ENCODE measurements at regions not wholly inside any gene's neighbourhood (a gene's known extent, or its start where the extent isn't known, plus 50 kb on each side); places are given as distances from the start of the nearest gene placed in this dataset.

DNA sequence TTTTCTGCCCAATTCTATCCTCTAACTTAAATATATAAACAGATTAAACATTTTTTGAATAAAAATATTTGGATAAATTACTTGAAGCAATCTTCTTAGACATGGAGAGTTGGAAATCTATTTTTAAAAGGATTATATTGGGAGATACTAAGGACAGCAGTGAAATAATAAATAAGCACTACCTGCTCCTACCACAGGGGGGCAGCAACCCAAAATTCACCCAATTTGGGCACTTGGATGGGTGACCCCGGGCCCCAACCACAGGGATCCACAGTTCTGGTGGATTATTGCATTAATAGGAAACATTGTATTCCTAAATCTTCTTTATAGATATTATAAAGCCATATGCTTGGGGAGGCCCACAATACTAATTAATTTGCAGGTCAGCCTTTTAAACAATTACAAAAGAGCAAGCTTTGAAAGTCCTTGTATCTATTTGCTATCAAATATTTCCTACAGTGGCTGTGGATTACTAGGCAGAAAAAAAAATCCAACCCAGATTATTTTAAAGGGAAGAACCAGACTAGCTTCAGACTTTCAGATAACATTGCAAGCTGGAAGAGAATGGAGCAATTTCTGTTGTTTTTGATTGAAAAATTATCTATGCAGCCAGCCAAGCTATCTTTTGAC, 66.4 kb upstream of the PDE10A start:
- 2 to 13% methylated on average over 1 of the region's 1 CpG for WGBS, 2 donors
- intact Hi-C loops (cut with DNase I), result loop anchor here (5.0 kb wide), 1 partner anchor 123 kb away; no protein-coding TSS in a partner anchor
- Histone ChIP-seq H3K27me3 (no peaks in the 10 kb centered on the region), H3K4me3 (no peak overlapping the region), H3K36me3 (no peaks in the 10 kb centered on the region), H3K4me1 (peaks cover 0 to 5% (median 0%) of the 10 kb centered on the region in 4 donors), H3K9me3 (no peaks in the 10 kb centered on the region), H3K27ac (no peak overlapping the region)
- DNase-seq, result no peak
- no peak for TF ChIP-seq EP300 (IDR thresholded peaks at IDR 0.05)
- peak in 3 of 4 experiments; percentile 47 to 77 (median 54) for TF ChIP-seq CTCF (IDR thresholded peaks at IDR 0.05)

GRCh38 chr6:165728216-165728615, 65.2 kb upstream of the PDE10A start:
- Histone ChIP-seq H3K4me1 (peaks cover 0 to 5% (median 0%) of the 10 kb centered on the region in 4 donors), H3K27ac (no peak overlapping the region), H3K27me3 (no peaks in the 10 kb centered on the region), H3K4me3 (no peak overlapping the region), H3K36me3 (no peaks in the 10 kb centered on the region), H3K9me3 (no peaks in the 10 kb centered on the region)
- DNase-seq, result no peak
- TF ChIP-seq POLR2AphosphoS5 (IDR thresholded peaks at IDR 0.05), result no peak
- TF ChIP-seq CTCF (IDR thresholded peaks at IDR 0.05), result no peak
- no peak for TF ChIP-seq EP300 (IDR thresholded peaks at IDR 0.05)
- TF ChIP-seq POLR2A (IDR thresholded peaks at IDR 0.05), result no peak
- 65 to 83% methylated on average over 2 of the region's 2 CpGs for WGBS, 2 donors
- intact Hi-C loops (cut with DNase I), result loop anchor here (5.0 kb wide), 1 partner anchor 124 kb away; no protein-coding TSS in a partner anchor

DNA sequence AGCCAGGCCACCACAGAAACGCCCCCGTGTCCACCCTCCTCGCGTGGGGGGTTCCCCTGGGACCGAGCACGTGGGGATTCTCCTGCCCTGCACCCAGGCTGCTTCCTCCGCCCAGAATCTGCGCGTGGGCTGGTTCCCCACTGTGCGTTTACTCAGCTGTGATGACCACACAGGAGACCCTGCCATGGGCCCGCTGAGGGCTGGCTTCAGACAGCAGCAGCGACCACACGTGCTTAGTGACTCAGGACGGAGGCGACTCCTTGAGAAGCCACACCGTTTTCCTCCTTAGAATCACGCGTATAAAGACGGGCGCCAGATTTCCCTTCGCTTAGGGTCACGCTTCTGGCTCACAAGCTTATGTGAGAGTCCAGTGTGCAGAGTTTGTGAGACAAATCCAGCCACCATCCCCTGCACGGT, 63.9 kb upstream of the PDE10A start:
- Histone ChIP-seq H3K27ac (no peak overlapping the region), H3K4me1 (no peaks in the 10 kb centered on the region), H3K27me3 (no peaks in the 10 kb centered on the region), H3K36me3 (no peaks in the 10 kb centered on the region), H3K4me3 (no peak overlapping the region), H3K9me3 (no peaks in the 10 kb centered on the region)
- intact Hi-C loops (cut with DNase I), result loop anchor here (5.0 kb wide), 1 partner anchor 125 kb away; no protein-coding TSS in a partner anchor
- WGBS, 2 donors, result 81 to 87% methylated on average over 23 of the region's 23 CpGs
- DNase-seq, result no peak
- no peak for TF ChIP-seq POLR2A (IDR thresholded peaks at IDR 0.05)
- no peak for TF ChIP-seq CTCF (IDR thresholded peaks at IDR 0.05)
- TF ChIP-seq POLR2AphosphoS5 (IDR thresholded peaks at IDR 0.05), result no peak
- TF ChIP-seq EP300 (IDR thresholded peaks at IDR 0.05), result no peak

DNA sequence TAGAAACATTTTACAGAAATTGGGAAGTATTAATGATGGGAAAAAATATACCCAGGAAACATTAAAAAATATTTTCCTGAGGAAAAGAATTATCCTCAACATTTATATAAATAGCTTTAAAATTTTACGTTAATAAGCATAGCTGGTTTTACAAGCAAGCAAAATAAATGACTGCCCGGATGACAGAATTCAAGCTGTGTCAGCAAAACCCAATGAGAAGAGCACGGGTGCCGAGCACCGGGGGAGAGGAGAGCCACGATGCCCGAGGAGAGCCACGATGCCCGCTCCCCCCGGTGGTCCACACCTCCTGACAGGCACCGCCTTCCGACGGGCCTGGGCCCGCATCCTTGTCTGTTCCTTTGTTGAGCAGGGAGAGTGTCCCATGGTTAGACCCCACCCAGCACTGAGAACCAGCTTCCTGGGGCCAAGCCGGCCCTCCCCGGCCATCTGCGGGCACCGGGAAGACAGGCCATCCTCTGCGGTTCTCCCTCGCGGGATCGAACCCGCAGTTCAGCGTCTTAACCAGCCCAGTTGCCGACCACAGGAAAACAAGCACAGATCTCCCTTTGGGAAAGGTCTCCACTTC, 63.3 kb upstream of the PDE10A start:
- Histone ChIP-seq H3K36me3 (no peaks in the 10 kb centered on the region), H3K9me3 (no peaks in the 10 kb centered on the region), H3K27ac (no peak overlapping the region), H3K4me1 (no peaks in the 10 kb centered on the region), H3K4me3 (no peak overlapping the region), H3K27me3 (no peaks in the 10 kb centered on the region)
- 92 to 93% methylated on average over 25 of the region's 25 CpGs for WGBS, 2 donors
- DNase-seq, result no peak
- intact Hi-C loops (cut with DNase I), result loop anchor here (5.0 kb wide), 1 partner anchor 126 kb away; no protein-coding TSS in a partner anchor
- TF ChIP-seq POLR2AphosphoS5 (IDR thresholded peaks at IDR 0.05), result no peak

- WGBS, 2 donors, result 85 to 86% methylated on average over 7 of the region's 7 CpGs
Observed at GRCh38 chr6:165725201-165725600, 62.2 kb upstream of the PDE10A start.

More at GRCh38 chr6:165725201-165725600, 62.2 kb upstream of the PDE10A start:
- intact Hi-C loops (cut with DNase I), result loop anchor here (5.0 kb wide), 1 partner anchor 127 kb away; no protein-coding TSS in a partner anchor
- no peak for DNase-seq
- TF ChIP-seq POLR2AphosphoS5 (IDR thresholded peaks at IDR 0.05), result no peak
- TF ChIP-seq POLR2A (IDR thresholded peaks at IDR 0.05), result no peak
- TF ChIP-seq CTCF (IDR thresholded peaks at IDR 0.05), result no peak
- no peak for TF ChIP-seq EP300 (IDR thresholded peaks at IDR 0.05)
- H3K27me3 ChIP-seq, result no peaks in the 10 kb centered on the region
- H3K4me1 ChIP-seq, result no peaks in the 10 kb centered on the region
- H3K27ac ChIP-seq, result no peak overlapping the region
- H3K9me3 ChIP-seq, result no peaks in the 10 kb centered on the region
- no peaks in the 10 kb centered on the region for H3K36me3 ChIP-seq
- H3K4me3 ChIP-seq, result no peak overlapping the region
